CD8-positive, alpha-beta memory T cell (primary cell): ENCODE measurements at regions not wholly inside any gene's neighbourhood (a gene's known extent, or its start where the extent isn't known, plus 50 kb on each side); places are given as distances from the start of the nearest gene placed in this dataset.
A peak's percentile ranks its signal among the peaks of the same experiment; 100 is the strongest.
"Not testable (repeated sequence)": the region's sequence is repeated elsewhere in the genome, so short reads cannot be mapped to it uniquely, and the experiment has no call there.

ENCODE experiments used
- CTCF ChIA-PET: fragments of 350-600 bp; sonication (Branson Sonifier 250); formaldehyde crosslinking; loops from one replicate; lab custom pipeline; 2021; ENCODE audit warnings: antibody characterized with exemption; lab: Charles Lee
- POLR2A ChIA-PET: fragments of 350-600 bp; sonication (Branson Sonifier 250); formaldehyde crosslinking; loops from one replicate; lab custom pipeline; 2021; ENCODE audit warnings: antibody characterized with exemption; lab: Charles Lee
- DNase-seq, 5 donors: peaks; one replicate each; pipeline versions ENCODE4 v3.0.0 to v3.0.0-alpha.2; 2020 to 2022; ENCODE audit warnings: mixed read lengths in 1 of 5
- H3K27ac ChIP-seq: one replicate; pipeline ENCODE4 v1.7.0; 2013; ENCODE audit warnings: low read depth, mild to moderate bottlenecking, low read length, moderate library complexity
- H3K27me3 ChIP-seq: 2 replicates; pipeline ENCODE4 v1.7.0; 2013; ENCODE audit warnings: low read length, mild to moderate bottlenecking; ENCODE audit not compliant: insufficient read depth, poor library complexity, severe bottlenecking
- H3K36me3 ChIP-seq: 2 replicates; pipeline ENCODE4 v1.7.0; 2013; ENCODE audit warnings: mild to moderate bottlenecking, low read length, moderate library complexity; ENCODE audit not compliant: insufficient read depth
- H3K4me1 ChIP-seq: 2 replicates; pipeline ENCODE4 v1.7.0; 2013; ENCODE audit warnings: mild to moderate bottlenecking, low read length, moderate library complexity; ENCODE audit not compliant: insufficient read depth
- H3K4me3 ChIP-seq: 2 replicates; pipeline ENCODE4 v1.7.0; 2013; ENCODE audit warnings: mild to moderate bottlenecking, low read length
- H3K9me3 ChIP-seq: 2 replicates; pipeline ENCODE4 v1.7.0; 2013; ENCODE audit warnings: mild to moderate bottlenecking, low read length
- H3K27ac Mint-ChIP-seq, 8 donors: one replicate each; pipeline ENCODE4 v1.8.0; 2020 to 2021; ENCODE audit warnings: mixed read lengths in 8 of 8, mild to moderate bottlenecking in 6 of 8, inconsistent platforms in 3 of 8, moderate library complexity in 3 of 8
- H3K27me3 Mint-ChIP-seq, 2 donors: one replicate each; pipeline ENCODE4 v1.8.0; 2020 to 2021; ENCODE audit warnings: mixed read lengths in 2 of 2, mild to moderate bottlenecking in 1 of 2, moderate library complexity in 1 of 2
- H3K36me3 Mint-ChIP-seq, 3 donors: one replicate each; pipeline ENCODE4 v1.8.0; 2020 to 2021; ENCODE audit warnings: mixed read lengths in 3 of 3, inconsistent platforms in 1 of 3, mild to moderate bottlenecking in 1 of 3
- H3K4me1 Mint-ChIP-seq, 3 donors: one replicate each; pipeline ENCODE4 v1.8.0; 2020 to 2021; ENCODE audit warnings: mixed read lengths in 3 of 3, inconsistent platforms in 1 of 3, mild to moderate bottlenecking in 1 of 3
- H3K4me3 Mint-ChIP-seq, 7 donors: one replicate each; pipeline ENCODE4 v1.8.0; 2020 to 2021; ENCODE audit warnings: mixed read lengths in 7 of 7, mild to moderate bottlenecking in 6 of 7, moderate library complexity in 4 of 7, inconsistent platforms in 2 of 7
- H3K9me3 Mint-ChIP-seq, 5 donors: one replicate each; pipeline ENCODE4 v1.8.0; 2020 to 2022; ENCODE audit warnings: mixed read lengths in 5 of 5, mild to moderate bottlenecking in 3 of 5, moderate library complexity in 2 of 5, inconsistent platforms in 1 of 5

DNA sequence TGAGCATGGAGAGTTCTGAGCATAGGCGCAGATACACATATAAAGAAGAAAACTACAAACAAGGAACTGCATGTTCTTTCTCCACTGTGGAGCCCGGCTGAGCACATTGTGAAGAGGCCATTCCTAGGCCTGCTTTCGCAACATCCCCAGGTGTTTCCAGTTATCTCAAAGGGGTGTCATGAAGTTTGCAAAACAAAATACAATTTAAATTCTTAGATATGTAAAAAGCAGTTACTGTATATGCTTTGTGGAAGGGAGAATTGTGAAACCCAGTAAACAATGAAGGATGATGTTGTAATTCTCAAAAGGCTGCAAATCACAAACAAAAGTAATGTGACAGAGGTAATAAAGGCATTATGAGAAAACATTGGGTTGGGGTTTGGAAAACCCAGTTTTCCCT lies 98.6 kb upstream of the ZNF644 start:
- ChIA-PET CTCF (no interaction called here), POLR2A (no interaction called here)
- Histone ChIP-seq H3K27me3 (no peaks in the 10 kb centered on the region), H3K36me3 (no peaks in the 10 kb centered on the region), H3K9me3 (no peaks in the 10 kb centered on the region), H3K4me3 (no peak overlapping the region), H3K27ac (no peak overlapping the region), H3K4me1 (peaks cover 5% of the 10 kb centered on the region)
- H3K27me3 Mint-ChIP-seq: no peaks in the 10 kb centered on the region
- H3K27ac Mint-ChIP-seq: no peak overlapping the region
- H3K36me3 Mint-ChIP-seq: no peaks in the 10 kb centered on the region
- peaks cover 30 to 43% (median 38%) of the 10 kb centered on the region in 3 donors for H3K4me1 Mint-ChIP-seq
- no peaks in the 10 kb centered on the region for H3K9me3 Mint-ChIP-seq
- DNase-seq: no peak
- H3K4me3 Mint-ChIP-seq: no peak overlapping the region

GRCh38 chr1:91104712-91105111 lies 82.9 kb upstream of the ZNF644 start:
- Mint-ChIP-seq H3K27me3 (peaks cover 7 to 12% of the 10 kb centered on the region in 2 donors), H3K27ac (peak overlapping the region in 1 of 8 donors; percentile 36), H3K4me3 (no peak overlapping the region), H3K4me1 (peaks cover 9 to 17% (median 13%) of the 10 kb centered on the region in 3 donors), H3K9me3 (no peaks in the 10 kb centered on the region), H3K36me3 (peaks cover 0 to 4% (median 0%) of the 10 kb centered on the region in 3 donors)
- H3K4me1 ChIP-seq: peaks cover 10% of the 10 kb centered on the region
- H3K4me3 ChIP-seq: no peak overlapping the region
- ChIA-PET POLR2A (no interaction called here), CTCF (no interaction called here)
- no peak for DNase-seq
- no peak overlapping the region for H3K27ac ChIP-seq
- H3K27me3 ChIP-seq: no peaks in the 10 kb centered on the region
- no peaks in the 10 kb centered on the region for H3K36me3 ChIP-seq
- no peaks in the 10 kb centered on the region for H3K9me3 ChIP-seq

DNA sequence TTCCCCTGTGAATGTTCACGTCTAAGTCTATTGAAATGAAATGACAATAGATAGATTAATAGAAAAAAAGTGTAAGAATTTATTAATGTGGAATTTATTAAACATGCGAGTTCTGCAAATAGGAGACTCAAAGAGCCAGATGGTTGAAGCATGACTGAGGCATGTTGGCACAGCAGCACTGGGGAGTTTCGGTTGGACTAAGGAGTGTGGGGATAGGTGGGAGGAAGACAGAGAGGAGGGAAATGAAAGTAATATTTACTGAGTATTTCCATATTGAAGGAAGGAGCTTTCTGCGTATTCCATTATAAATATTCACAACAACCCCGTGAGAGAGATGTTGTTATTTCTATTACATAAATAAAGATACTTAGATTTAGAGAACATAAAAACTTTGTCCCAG lies 79.5 kb upstream of the ZNF644 start:
- Mint-ChIP-seq H3K9me3 (no peaks in the 10 kb centered on the region), H3K27me3 (peaks cover 14 to 16% of the 10 kb centered on the region in 2 donors), H3K27ac (no peak overlapping the region), H3K4me3 (no peak overlapping the region), H3K36me3 (peaks cover 0 to 3% (median 0%) of the 10 kb centered on the region in 3 donors), H3K4me1 (peaks cover 9 to 28% (median 22%) of the 10 kb centered on the region in 3 donors)
- H3K36me3 ChIP-seq: no peaks in the 10 kb centered on the region
- no peak for DNase-seq
- H3K27ac ChIP-seq: no peak overlapping the region
- H3K4me3 ChIP-seq: no peak overlapping the region
- H3K27me3 ChIP-seq: no peaks in the 10 kb centered on the region
- no peaks in the 10 kb centered on the region for H3K9me3 ChIP-seq
- ChIA-PET POLR2A (no interaction called here), CTCF (interaction anchor here (1.7 kb wide), 1 partner anchor 64 kb away, joined by 3 read pairs; no protein-coding TSS in a partner anchor)
- H3K4me1 ChIP-seq: peaks cover 11% of the 10 kb centered on the region

DNA sequence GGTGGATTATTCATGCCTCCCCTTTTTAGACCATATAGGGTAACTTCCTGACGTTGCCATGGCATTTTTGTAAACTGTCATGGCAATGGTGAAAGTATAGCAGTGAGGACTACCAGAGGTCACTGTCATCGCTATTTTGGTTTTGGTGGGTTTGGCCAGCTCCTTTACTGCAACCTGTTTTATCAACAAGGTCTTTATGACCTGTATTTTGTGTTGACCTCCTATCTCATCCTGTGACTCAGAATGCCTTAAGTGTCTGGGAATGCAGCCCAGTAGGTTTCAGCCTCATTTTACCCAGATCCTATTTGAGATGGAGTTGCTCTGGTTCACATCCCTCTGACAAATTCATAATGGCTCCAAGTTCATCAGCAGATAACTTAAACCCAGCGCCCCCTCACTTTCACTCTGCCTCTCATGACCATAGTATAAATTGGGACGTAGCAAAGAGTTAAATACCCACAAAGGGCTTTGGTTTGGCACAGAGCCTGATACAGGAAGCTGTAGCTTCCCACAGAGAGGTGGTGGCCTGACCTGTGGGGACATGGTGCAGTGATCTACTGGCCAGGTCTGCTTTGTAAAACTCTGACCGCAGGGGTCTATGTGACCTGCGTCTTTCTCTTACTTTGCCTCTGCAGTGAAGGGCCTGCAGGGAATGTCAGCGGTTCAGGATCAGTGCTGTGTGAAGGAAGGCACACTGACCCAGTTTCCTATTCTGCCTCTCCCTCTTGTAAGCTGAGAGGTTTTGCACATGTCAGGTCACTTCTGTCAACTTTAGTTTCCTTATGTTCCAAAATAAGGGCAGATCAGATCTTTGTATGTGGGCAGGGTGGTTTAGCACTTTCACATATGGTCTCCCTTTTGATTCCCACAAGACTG lies 78.1 kb upstream of the ZNF644 start:
- H3K27me3 ChIP-seq: no peaks in the 10 kb centered on the region
- no peaks in the 10 kb centered on the region for H3K36me3 ChIP-seq
- H3K27me3 Mint-ChIP-seq: peaks cover 16% of the 10 kb centered on the region in 2 donors
- H3K4me3 ChIP-seq: peak overlapping the region; percentile 17
- no peaks in the 10 kb centered on the region for H3K9me3 Mint-ChIP-seq
- peaks cover 9 to 28% (median 22%) of the 10 kb centered on the region in 3 donors for H3K4me1 Mint-ChIP-seq
- POLR2A ChIA-PET: no interaction called here
- H3K27ac ChIP-seq: no peak overlapping the region
- H3K4me3 Mint-ChIP-seq: peak overlapping the region in 6 of 7 donors; percentile 33 to 75 (median 64)
- no peaks in the 10 kb centered on the region for H3K36me3 Mint-ChIP-seq
- H3K27ac Mint-ChIP-seq: peak overlapping the region in 4 of 8 donors; percentile 8 to 72 (median 44)
- DNase-seq: peak in 3 of 5 donors; percentile 3 to 50 (median 26)
- peaks cover 11% of the 10 kb centered on the region for H3K4me1 ChIP-seq
- CTCF ChIA-PET: interaction anchor here (1.7 kb wide), 1 partner anchor 65 kb away, joined by 3 read pairs; no protein-coding TSS in a partner anchor
- H3K9me3 ChIP-seq: no peaks in the 10 kb centered on the region

DNA sequence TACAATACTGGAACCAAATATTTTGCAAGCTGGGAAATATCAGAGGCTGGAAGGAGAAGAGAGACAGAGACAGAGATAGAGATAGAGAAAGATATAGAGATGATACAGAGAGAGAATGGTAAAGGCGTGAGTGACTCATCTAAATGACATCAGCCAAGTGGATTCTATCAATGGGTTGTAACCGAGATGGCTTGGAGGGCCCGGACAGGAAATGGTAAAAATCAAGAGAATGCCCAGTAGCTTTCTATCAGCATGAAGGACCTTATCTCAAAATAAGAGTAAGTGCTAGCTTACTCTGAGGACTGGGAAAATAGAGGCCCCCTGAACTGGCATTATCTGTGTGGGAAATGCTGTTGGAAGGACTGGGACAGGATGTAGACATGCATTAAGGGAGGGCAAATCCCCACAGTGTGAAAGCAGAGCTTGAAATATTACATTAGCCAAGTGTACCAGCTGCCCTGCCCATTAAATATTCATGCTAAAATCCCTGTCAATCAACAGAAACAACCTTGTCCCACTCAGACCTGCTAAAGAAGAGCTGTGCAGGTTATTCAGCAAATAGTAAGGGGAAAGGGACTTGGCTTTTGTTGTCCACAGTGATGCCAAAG lies 76.6 kb upstream of the ZNF644 start:
- Histone ChIP-seq H3K4me3 (no peak overlapping the region), H3K27ac (no peak overlapping the region), H3K9me3 (no peaks in the 10 kb centered on the region), H3K27me3 (no peaks in the 10 kb centered on the region), H3K4me1 (peaks cover 11% of the 10 kb centered on the region), H3K36me3 (no peaks in the 10 kb centered on the region)
- Mint-ChIP-seq H3K27ac (peak overlapping the region in 2 of 8 donors; percentile 2 to 4), H3K27me3 (peaks cover 12 to 13% of the 10 kb centered on the region in 2 donors), H3K4me1 (peaks cover 9 to 28% (median 22%) of the 10 kb centered on the region in 3 donors), H3K36me3 (no peaks in the 10 kb centered on the region), H3K9me3 (no peaks in the 10 kb centered on the region), H3K4me3 (no peak overlapping the region)
- DNase-seq: no peak
- POLR2A ChIA-PET: no interaction called here
- CTCF ChIA-PET: no interaction called here

- H3K9me3 Mint-ChIP-seq, H3K36me3 ChIP-seq, H3K4me3 Mint-ChIP-seq, H3K36me3 Mint-ChIP-seq, H3K4me1 ChIP-seq, CTCF ChIA-PET, H3K27me3 ChIP-seq, H3K27ac ChIP-seq, POLR2A ChIA-PET, DNase-seq, H3K4me3 ChIP-seq, H3K9me3 ChIP-seq: not testable (repeated sequence)
- Mint-ChIP-seq H3K4me1 (peaks cover 6 to 21% (median 15%) of the 10 kb centered on the region in 3 donors), H3K27me3 (peaks cover 16 to 24% of the 10 kb centered on the region in 2 donors), H3K27ac (peak overlapping the region in 1 of 8 donors; percentile 1)
These were observed 73.5 kb upstream of the ZNF644 start for GRCh38 chr1:91095321-91095720.

DNA sequence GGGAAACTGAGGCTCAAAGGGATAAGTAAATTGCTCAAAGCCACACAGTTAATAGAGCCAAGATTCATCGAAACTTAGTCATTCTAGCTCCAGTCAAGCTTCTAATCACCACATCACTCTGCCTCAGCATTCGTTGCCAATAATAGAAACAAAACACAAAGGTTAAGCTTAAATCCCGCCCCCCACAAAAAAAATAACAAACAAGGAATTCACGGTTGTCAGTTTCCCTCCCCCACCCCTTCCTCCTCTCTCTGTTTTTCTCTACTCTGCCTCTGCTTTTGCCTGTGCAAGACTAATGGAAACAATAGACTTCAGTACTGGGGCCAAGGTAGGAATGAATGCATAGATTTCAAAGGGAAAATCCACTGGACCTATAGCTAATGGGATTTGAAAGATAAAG lies 70.7 kb upstream of the ZNF644 start:
- H3K4me1 Mint-ChIP-seq: peaks cover 0 to 4% (median 0%) of the 10 kb centered on the region in 3 donors
- Histone ChIP-seq H3K36me3 (no peaks in the 10 kb centered on the region), H3K4me1 (no peaks in the 10 kb centered on the region), H3K9me3 (no peaks in the 10 kb centered on the region), H3K4me3 (no peak overlapping the region), H3K27me3 (no peaks in the 10 kb centered on the region), H3K27ac (no peak overlapping the region)
- H3K27ac Mint-ChIP-seq: no peak overlapping the region
- no peak overlapping the region for H3K4me3 Mint-ChIP-seq
- peaks cover 0 to 3% (median 0%) of the 10 kb centered on the region in 5 donors for H3K9me3 Mint-ChIP-seq
- DNase-seq: no peak
- H3K27me3 Mint-ChIP-seq: peaks cover 10 to 15% of the 10 kb centered on the region in 2 donors
- POLR2A ChIA-PET: no interaction called here
- peaks cover 0 to 2% (median 0%) of the 10 kb centered on the region in 3 donors for H3K36me3 Mint-ChIP-seq
- CTCF ChIA-PET: no interaction called here

DNA sequence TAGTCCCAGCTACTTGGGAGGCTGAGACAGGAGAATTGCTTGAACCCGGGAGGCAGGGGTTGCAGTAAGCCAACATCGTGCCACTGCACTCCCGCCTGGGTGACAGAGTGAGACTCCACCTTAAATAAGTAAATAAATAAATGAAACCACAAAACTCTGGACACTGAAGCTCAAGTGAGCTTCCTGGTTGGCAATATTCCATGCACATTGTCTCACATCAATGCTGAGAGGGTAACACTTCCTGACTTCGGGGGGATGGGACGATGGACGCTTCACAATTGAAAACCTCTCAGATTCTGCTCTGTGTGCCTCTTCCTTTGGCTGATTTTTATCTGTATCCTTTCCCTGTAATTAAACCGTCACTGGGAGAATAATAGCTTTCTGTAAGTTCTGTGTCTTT lies 70.0 kb upstream of the ZNF644 start:
- CTCF ChIA-PET: no interaction called here
- peaks cover 0 to 2% (median 0%) of the 10 kb centered on the region in 3 donors for H3K36me3 Mint-ChIP-seq

More for the DNA sequence above, 70.0 kb upstream of the ZNF644 start:
- Histone ChIP-seq H3K36me3 (no peaks in the 10 kb centered on the region), H3K9me3 (no peaks in the 10 kb centered on the region), H3K4me1 (no peaks in the 10 kb centered on the region), H3K4me3 (no peak overlapping the region), H3K27ac (no peak overlapping the region), H3K27me3 (no peaks in the 10 kb centered on the region)
- H3K4me1 Mint-ChIP-seq: peaks cover 0 to 4% (median 0%) of the 10 kb centered on the region in 3 donors
- H3K9me3 Mint-ChIP-seq: peaks cover 0 to 3% (median 0%) of the 10 kb centered on the region in 5 donors
- peaks cover 10 to 11% of the 10 kb centered on the region in 2 donors for H3K27me3 Mint-ChIP-seq
- H3K4me3 Mint-ChIP-seq: no peak overlapping the region
- no peak for DNase-seq
- POLR2A ChIA-PET: no interaction called here
- no peak overlapping the region for H3K27ac Mint-ChIP-seq
